ENCODE measurements at regions not wholly inside any gene's neighbourhood (a gene's known extent, or its start where the extent isn't known, plus 50 kb on each side); places are given as distances from the start of the nearest gene placed in this dataset.

DNA sequence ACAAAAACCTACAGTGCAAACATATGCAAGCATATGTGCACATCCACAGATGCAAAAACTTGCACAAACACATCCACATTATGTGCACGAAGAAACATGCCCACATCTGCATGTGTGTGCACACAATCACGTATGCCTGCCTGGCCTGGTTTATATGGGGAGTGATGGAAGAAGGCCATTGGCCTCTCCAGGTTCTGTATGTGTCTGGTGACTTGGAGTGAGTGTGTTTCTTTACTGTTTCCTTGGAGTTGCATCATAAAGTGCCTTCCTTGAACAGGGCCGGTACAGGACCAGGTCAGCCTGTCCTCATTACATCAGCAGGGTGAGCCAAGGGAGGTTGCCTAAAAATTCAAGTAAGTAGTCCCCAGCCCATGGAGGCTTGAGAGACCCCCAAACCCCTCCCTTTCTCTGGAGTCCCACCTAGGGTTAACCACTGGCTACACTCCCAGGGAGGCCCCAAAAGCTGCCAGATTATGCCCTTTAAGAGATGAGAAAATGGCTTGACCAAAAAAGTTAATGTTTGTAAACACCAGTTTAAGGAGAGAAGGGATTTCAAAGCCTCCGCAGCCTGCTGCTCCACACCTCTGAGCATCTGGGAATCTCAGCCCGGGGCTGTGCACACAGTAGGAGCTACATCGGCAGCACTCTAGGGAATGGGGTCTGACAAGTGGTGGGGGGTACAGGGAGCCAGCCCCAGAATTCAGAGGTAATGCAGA, 140.8 kb downstream of the VEGFA start (continued):
- TF ChIP-seq, protein P1, sequence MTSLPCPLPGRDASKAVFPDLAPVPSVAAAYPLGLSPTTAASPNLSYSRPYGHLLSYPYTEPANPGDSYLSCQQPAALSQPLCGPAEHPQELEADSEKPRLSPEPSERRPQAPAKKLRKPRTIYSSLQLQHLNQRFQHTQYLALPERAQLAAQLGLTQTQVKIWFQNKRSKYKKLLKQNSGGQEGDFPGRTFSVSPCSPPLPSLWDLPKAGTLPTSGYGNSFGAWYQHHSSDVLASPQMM (CRISPR knock-in tag; IDR thresholded peaks at IDR 0.05): no peak
- TF ChIP-seq, protein P2, sequence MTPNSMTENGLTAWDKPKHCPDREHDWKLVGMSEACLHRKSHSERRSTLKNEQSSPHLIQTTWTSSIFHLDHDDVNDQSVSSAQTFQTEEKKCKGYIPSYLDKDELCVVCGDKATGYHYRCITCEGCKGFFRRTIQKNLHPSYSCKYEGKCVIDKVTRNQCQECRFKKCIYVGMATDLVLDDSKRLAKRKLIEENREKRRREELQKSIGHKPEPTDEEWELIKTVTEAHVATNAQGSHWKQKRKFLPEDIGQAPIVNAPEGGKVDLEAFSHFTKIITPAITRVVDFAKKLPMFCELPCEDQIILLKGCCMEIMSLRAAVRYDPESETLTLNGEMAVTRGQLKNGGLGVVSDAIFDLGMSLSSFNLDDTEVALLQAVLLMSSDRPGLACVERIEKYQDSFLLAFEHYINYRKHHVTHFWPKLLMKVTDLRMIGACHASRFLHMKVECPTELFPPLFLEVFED (CRISPR knock-in tag; conservative IDR thresholded peaks at IDR 0.05): no peak
- TF ChIP-seq RFX1 (IDR thresholded peaks at IDR 0.05): no peak
- TF ChIP-seq, protein P3, sequence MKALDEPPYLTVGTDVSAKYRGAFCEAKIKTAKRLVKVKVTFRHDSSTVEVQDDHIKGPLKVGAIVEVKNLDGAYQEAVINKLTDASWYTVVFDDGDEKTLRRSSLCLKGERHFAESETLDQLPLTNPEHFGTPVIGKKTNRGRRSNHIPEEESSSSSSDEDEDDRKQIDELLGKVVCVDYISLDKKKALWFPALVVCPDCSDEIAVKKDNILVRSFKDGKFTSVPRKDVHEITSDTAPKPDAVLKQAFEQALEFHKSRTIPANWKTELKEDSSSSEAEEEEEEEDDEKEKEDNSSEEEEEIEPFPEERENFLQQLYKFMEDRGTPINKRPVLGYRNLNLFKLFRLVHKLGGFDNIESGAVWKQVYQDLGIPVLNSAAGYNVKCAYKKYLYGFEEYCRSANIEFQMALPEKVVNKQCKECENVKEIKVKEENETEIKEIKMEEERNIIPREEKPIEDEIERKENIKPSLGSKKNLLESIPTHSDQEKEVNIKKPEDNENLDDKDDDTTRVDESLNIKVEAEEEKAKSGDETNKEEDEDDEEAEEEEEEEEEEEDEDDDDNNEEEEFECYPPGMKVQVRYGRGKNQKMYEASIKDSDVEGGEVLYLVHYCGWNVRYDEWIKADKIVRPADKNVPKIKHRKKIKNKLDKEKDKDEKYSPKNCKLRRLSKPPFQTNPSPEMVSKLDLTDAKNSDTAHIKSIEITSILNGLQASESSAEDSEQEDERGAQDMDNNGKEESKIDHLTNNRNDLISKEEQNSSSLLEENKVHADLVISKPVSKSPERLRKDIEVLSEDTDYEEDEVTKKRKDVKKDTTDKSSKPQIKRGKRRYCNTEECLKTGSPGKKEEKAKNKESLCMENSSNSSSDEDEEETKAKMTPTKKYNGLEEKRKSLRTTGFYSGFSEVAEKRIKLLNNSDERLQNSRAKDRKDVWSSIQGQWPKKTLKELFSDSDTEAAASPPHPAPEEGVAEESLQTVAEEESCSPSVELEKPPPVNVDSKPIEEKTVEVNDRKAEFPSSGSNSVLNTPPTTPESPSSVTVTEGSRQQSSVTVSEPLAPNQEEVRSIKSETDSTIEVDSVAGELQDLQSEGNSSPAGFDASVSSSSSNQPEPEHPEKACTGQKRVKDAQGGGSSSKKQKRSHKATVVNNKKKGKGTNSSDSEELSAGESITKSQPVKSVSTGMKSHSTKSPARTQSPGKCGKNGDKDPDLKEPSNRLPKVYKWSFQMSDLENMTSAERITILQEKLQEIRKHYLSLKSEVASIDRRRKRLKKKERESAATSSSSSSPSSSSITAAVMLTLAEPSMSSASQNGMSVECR (CRISPR knock-in tag; IDR thresholded peaks at IDR 0.05): no peak
- peak; percentile 95 for TF ChIP-seq BRD9 (IDR thresholded peaks at IDR 0.05; ENCODE audit: low read depth, partially characterized antibody)
- TF ChIP-seq TBP (optimal IDR thresholded peaks at IDR 0.05; ENCODE audit: low read depth, low read length): no peak
- TF ChIP-seq, protein P4, sequence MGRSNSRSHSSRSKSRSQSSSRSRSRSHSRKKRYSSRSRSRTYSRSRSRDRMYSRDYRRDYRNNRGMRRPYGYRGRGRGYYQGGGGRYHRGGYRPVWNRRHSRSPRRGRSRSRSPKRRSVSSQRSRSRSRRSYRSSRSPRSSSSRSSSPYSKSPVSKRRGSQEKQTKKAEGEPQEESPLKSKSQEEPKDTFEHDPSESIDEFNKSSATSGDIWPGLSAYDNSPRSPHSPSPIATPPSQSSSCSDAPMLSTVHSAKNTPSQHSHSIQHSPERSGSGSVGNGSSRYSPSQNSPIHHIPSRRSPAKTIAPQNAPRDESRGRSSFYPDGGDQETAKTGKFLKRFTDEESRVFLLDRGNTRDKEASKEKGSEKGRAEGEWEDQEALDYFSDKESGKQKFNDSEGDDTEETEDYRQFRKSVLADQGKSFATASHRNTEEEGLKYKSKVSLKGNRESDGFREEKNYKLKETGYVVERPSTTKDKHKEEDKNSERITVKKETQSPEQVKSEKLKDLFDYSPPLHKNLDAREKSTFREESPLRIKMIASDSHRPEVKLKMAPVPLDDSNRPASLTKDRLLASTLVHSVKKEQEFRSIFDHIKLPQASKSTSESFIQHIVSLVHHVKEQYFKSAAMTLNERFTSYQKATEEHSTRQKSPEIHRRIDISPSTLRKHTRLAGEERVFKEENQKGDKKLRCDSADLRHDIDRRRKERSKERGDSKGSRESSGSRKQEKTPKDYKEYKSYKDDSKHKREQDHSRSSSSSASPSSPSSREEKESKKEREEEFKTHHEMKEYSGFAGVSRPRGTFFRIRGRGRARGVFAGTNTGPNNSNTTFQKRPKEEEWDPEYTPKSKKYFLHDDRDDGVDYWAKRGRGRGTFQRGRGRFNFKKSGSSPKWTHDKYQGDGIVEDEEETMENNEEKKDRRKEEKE (IDR thresholded peaks at IDR 0.05; ENCODE audit: borderline replicate concordance in 1 of 2, control insufficient read depth in 1 of 2, low read depth in 2 of 2, low read length in 1 of 2): no peak
- no peak for TF ChIP-seq CBX8 (IDR thresholded peaks at IDR 0.05; ENCODE audit: borderline replicate concordance, extremely low read depth, low read depth, low read length, poor library complexity, severe bottlenecking)
- TF ChIP-seq PTBP1 (IDR thresholded peaks at IDR 0.05; ENCODE audit: low read depth, low read length): no peak
- TF ChIP-seq NCOA6 (IDR thresholded peaks at IDR 0.05): no peak
- TF ChIP-seq ZNF507 (tag; conservative IDR thresholded peaks at IDR 0.05): no peak
- TF ChIP-seq ZNF282 (CRISPR knock-in tag; IDR thresholded peaks at IDR 0.05): no peak
- TF ChIP-seq, protein P5, sequence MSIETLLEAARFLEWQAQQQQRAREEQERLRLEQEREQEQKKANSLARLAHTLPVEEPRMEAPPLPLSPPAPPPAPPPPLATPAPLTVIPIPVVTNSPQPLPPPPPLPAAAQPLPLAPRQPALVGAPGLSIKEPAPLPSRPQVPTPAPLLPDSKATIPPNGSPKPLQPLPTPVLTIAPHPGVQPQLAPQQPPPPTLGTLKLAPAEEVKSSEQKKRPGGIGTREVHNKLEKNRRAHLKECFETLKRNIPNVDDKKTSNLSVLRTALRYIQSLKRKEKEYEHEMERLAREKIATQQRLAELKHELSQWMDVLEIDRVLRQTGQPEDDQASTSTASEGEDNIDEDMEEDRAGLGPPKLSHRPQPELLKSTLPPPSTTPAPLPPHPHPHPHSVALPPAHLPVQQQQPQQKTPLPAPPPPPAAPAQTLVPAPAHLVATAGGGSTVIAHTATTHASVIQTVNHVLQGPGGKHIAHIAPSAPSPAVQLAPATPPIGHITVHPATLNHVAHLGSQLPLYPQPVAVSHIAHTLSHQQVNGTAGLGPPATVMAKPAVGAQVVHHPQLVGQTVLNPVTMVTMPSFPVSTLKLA (conservative IDR thresholded peaks at IDR 0.05): peak in 1 of 2 experiments; percentile 53; a peak in 1 of 4 replicates

Data from K562 (cell line).